ENCODE measurements at regions not wholly inside any gene's neighbourhood (a gene's known extent, or its start where the extent isn't known, plus 50 kb on each side); places are given as distances from the start of the nearest gene placed in this dataset.

- TF ChIP-seq POLR2AphosphoS5 (IDR thresholded peaks at IDR 0.05; ENCODE audit: borderline replicate concordance, low read depth, low read length) (no peak), EZH2 (IDR thresholded peaks at IDR 0.05) (no peak), FOXP2 (optimal IDR thresholded peaks at IDR 0.05; ENCODE audit: control extremely low read depth, extremely low read length, insufficient read depth) (no peak)
- H3K27ac ChIP-seq: no peak overlapping the region
- DNase-seq (ENCODE audit: low read depth, low spot score): no peak
- H3K36me3 ChIP-seq (ENCODE audit: insufficient read depth, low read length): no peaks in the 10 kb centered on the region
- H3K9me3 ChIP-seq (ENCODE audit: low read depth, low read length): no peaks in the 10 kb centered on the region
- H3K9ac ChIP-seq (ENCODE audit: insufficient read length): no peak overlapping the region
- no peak overlapping the region for H3K4me3 ChIP-seq
Observed at GRCh38 chr22:49334976-49335375, 492.7 kb downstream of the BRD1 start.

DNA sequence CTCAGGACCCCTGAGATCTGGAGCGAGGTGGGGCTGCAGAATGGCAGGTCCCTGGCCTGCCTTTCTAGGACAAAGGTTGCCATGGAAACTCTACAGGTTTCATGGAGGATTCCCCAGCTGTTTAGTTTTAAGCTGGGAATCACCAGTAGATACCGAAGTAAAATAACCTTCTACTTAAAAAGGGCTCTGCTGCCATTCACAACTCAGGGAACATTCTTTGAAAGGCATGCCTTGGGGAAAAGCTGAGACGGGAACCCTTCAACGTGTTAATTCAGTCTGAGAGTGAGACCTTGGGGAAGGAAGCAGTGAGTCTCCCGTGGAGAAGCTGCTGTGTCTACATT lies 493.3 kb downstream of the BRD1 start:
- no peak overlapping the region for H3K27ac ChIP-seq
- H3K4me3 ChIP-seq: no peak overlapping the region
- DNase-seq (ENCODE audit: low read depth, low spot score): no peak
- TF ChIP-seq POLR2AphosphoS5 (IDR thresholded peaks at IDR 0.05; ENCODE audit: borderline replicate concordance, low read depth, low read length) (no peak), FOXP2 (optimal IDR thresholded peaks at IDR 0.05; ENCODE audit: control extremely low read depth, extremely low read length, insufficient read depth) (no peak), EZH2 (IDR thresholded peaks at IDR 0.05) (no peak)
- no peaks in the 10 kb centered on the region for H3K9me3 ChIP-seq (ENCODE audit: low read depth, low read length)
- H3K36me3 ChIP-seq (ENCODE audit: insufficient read depth, low read length): no peaks in the 10 kb centered on the region
- no peak overlapping the region for H3K9ac ChIP-seq (ENCODE audit: insufficient read length)

GRCh38 chr22:49333206-49333605 lies 494.5 kb downstream of the BRD1 start:
- no peaks in the 10 kb centered on the region for H3K36me3 ChIP-seq (ENCODE audit: insufficient read depth, low read length)
- H3K9ac ChIP-seq (ENCODE audit: insufficient read length): no peak overlapping the region
- TF ChIP-seq POLR2AphosphoS5 (IDR thresholded peaks at IDR 0.05; ENCODE audit: borderline replicate concordance, low read depth, low read length) (no peak), FOXP2 (optimal IDR thresholded peaks at IDR 0.05; ENCODE audit: control extremely low read depth, extremely low read length, insufficient read depth) (no peak), EZH2 (IDR thresholded peaks at IDR 0.05) (no peak)
- H3K9me3 ChIP-seq (ENCODE audit: low read depth, low read length): no peaks in the 10 kb centered on the region
- no peak overlapping the region for H3K27ac ChIP-seq
- no peak for DNase-seq (ENCODE audit: low read depth, low spot score)
- no peak overlapping the region for H3K4me3 ChIP-seq

- no peak for DNase-seq (ENCODE audit: low read depth, low spot score)
- H3K36me3 ChIP-seq (ENCODE audit: insufficient read depth, low read length): no peaks in the 10 kb centered on the region
- TF ChIP-seq EZH2 (IDR thresholded peaks at IDR 0.05) (no peak), FOXP2 (optimal IDR thresholded peaks at IDR 0.05; ENCODE audit: control extremely low read depth, extremely low read length, insufficient read depth) (no peak), POLR2AphosphoS5 (IDR thresholded peaks at IDR 0.05; ENCODE audit: borderline replicate concordance, low read depth, low read length) (no peak)
- no peak overlapping the region for H3K9ac ChIP-seq (ENCODE audit: insufficient read length)
- H3K4me3 ChIP-seq: no peak overlapping the region
- no peaks in the 10 kb centered on the region for H3K9me3 ChIP-seq (ENCODE audit: low read depth, low read length)
- H3K27ac ChIP-seq: no peak overlapping the region
Observed at GRCh38 chr22:49332691-49333090, 495.0 kb downstream of the BRD1 start.

DNA sequence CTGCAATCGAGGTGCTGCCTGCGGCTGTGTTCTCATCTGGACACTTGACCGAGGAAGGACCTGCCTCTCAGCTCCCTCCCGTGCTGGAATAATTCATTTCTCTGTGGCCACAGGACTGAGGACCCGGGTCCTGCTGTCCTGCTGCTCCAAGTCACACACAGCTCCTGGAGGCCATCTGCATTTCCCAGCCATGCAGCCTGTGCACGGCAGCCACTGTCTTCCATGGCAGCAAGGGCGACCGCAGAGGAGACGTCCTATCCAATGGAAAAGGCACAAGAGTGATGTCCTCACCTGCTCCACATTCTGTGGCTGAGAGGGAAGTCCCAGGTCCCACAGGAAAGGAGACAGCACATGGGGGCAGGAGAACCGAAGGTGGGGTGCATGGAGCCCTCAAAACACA lies 495.8 kb downstream of the BRD1 start:
- DNase-seq (ENCODE audit: low read depth, low spot score): no peak
- Histone ChIP-seq H3K9me3 (ENCODE audit: low read depth, low read length) (no peaks in the 10 kb centered on the region), H3K4me3 (no peak overlapping the region), H3K36me3 (ENCODE audit: insufficient read depth, low read length) (no peaks in the 10 kb centered on the region), H3K9ac (ENCODE audit: insufficient read length) (no peak overlapping the region), H3K27ac (no peak overlapping the region)
- TF ChIP-seq EZH2 (IDR thresholded peaks at IDR 0.05): no peak
- no peak for TF ChIP-seq FOXP2 (optimal IDR thresholded peaks at IDR 0.05; ENCODE audit: control extremely low read depth, extremely low read length, insufficient read depth)
- no peak for TF ChIP-seq POLR2AphosphoS5 (IDR thresholded peaks at IDR 0.05; ENCODE audit: borderline replicate concordance, low read depth, low read length)

DNA sequence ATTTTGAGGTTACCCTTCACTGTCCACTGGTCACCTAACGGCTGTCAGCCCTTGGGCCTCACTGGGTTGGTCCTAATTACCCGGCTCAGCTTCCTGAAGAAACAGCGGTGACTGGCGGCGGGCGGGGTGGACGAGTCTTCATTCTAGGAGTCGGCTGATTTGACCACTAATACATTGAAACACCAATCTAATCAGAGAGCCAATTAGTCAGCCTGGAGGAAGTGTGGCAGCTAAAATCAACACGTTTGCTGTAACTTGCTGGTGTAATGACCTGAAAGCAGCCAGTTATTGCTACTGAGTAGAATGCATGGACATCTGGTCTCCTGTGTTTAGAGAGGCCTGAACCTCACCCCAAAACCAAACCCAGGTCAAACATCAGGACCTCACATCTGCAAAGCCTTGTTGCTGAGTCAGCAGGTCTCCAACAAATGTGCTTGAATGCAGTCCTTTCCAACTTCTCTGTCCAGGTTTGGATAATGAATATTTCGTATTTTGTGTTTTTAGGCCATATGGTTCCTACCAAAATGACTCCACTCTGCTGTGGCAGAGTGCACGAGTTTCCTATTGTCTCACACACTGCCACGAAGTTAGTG lies 496.4 kb downstream of the BRD1 start:
- H3K9me3 ChIP-seq (ENCODE audit: low read depth, low read length): no peaks in the 10 kb centered on the region
- no peak for TF ChIP-seq FOXP2 (optimal IDR thresholded peaks at IDR 0.05; ENCODE audit: control extremely low read depth, extremely low read length, insufficient read depth)
- no peak for TF ChIP-seq POLR2AphosphoS5 (IDR thresholded peaks at IDR 0.05; ENCODE audit: borderline replicate concordance, low read depth, low read length)
- no peak for TF ChIP-seq EZH2 (IDR thresholded peaks at IDR 0.05)
- H3K36me3 ChIP-seq (ENCODE audit: insufficient read depth, low read length): no peaks in the 10 kb centered on the region
- H3K4me3 ChIP-seq: no peak overlapping the region
- no peak overlapping the region for H3K9ac ChIP-seq (ENCODE audit: insufficient read length)
- H3K27ac ChIP-seq: no peak overlapping the region
- no peak for DNase-seq (ENCODE audit: low read depth, low spot score)

- no peak overlapping the region for H3K9ac ChIP-seq (ENCODE audit: insufficient read length)
- H3K4me3 ChIP-seq: no peak overlapping the region
- no peak for DNase-seq (ENCODE audit: low read depth, low spot score)
- TF ChIP-seq FOXP2 (optimal IDR thresholded peaks at IDR 0.05; ENCODE audit: control extremely low read depth, extremely low read length, insufficient read depth) (no peak), POLR2AphosphoS5 (IDR thresholded peaks at IDR 0.05; ENCODE audit: borderline replicate concordance, low read depth, low read length) (no peak), EZH2 (IDR thresholded peaks at IDR 0.05) (no peak)
- H3K9me3 ChIP-seq (ENCODE audit: low read depth, low read length): no peaks in the 10 kb centered on the region
- H3K36me3 ChIP-seq (ENCODE audit: insufficient read depth, low read length): no peaks in the 10 kb centered on the region
- H3K27ac ChIP-seq: no peak overlapping the region
Observed at GRCh38 chr22:49330421-49331222, 497.1 kb downstream of the BRD1 start.

DNA sequence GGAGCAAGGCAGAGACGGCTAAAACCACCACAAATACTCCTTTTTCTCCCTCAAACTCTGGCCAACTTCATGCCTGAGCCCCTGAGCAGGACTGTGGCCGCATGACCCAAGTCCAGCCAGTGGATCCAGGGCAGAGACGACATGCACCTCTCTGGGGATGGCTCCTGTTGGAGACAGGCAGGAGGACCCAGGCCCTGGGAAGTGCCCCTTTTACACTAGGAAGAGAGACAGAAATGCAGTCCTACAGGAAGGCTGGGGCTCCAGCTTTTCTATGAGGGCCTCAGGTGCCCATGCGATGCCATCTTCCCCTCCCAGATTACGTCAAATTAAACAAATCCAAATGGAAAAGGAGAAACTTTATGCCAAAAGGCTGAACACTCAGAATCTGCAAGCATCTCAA lies 498.0 kb downstream of the BRD1 start:
- Histone ChIP-seq H3K36me3 (ENCODE audit: insufficient read depth, low read length) (no peaks in the 10 kb centered on the region), H3K9me3 (ENCODE audit: low read depth, low read length) (no peaks in the 10 kb centered on the region), H3K4me3 (no peak overlapping the region), H3K27ac (no peak overlapping the region), H3K9ac (ENCODE audit: insufficient read length) (no peak overlapping the region)
- no peak for DNase-seq (ENCODE audit: low read depth, low spot score)
- no peak for TF ChIP-seq EZH2 (IDR thresholded peaks at IDR 0.05)
- TF ChIP-seq POLR2AphosphoS5 (IDR thresholded peaks at IDR 0.05; ENCODE audit: borderline replicate concordance, low read depth, low read length): no peak
- no peak for TF ChIP-seq FOXP2 (optimal IDR thresholded peaks at IDR 0.05; ENCODE audit: control extremely low read depth, extremely low read length, insufficient read depth)
